22Rv1 (cell line): ENCODE measurements at regions not wholly inside any gene's neighbourhood (a gene's known extent, or its start where the extent isn't known, plus 50 kb on each side); places are given as distances from the start of the nearest gene placed in this dataset.

Experiments used
- H3K27ac ChIP-seq: fragments of 450-650 bp; 2 replicates; pipeline ENCODE4 v1.5.1; 2017
- CTCF ChIP-seq: fragments of 450-650 bp; IDR thresholded peaks from 2 replicates; pipeline ENCODE4 v1.5.1; 2017; ENCODE audit warnings: mild to moderate bottlenecking
- ZFX ChIP-seq: fragments of 450-650 bp; IDR thresholded peaks from 2 replicates; pipeline ENCODE4 v1.6.1; 2017; ENCODE audit warnings: antibody characterized with exemption, borderline replicate concordance

DNA sequence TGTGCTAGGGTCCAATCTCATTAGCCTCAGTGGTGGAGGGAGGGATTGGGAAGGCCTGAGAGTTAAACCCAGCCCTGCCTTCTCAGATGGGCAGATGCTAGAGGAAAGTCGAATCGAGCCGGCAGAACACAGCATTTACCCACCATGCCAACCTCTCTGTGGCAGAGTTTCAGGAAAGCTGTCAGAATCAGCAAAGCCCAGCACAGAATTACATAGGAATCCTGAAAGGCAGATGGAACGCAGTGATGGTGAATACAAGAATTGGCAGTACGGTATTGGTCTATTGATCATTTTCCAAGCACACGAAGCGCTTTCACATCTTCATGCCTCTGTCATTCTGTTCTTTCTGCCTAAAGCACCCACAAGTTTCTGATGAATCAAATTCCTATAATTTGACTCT is 417.7 kb upstream of the RBMS3 start:
- no peak overlapping the region for H3K27ac ChIP-seq
- TF ChIP-seq CTCF (no peak), ZFX (no peak)

DNA sequence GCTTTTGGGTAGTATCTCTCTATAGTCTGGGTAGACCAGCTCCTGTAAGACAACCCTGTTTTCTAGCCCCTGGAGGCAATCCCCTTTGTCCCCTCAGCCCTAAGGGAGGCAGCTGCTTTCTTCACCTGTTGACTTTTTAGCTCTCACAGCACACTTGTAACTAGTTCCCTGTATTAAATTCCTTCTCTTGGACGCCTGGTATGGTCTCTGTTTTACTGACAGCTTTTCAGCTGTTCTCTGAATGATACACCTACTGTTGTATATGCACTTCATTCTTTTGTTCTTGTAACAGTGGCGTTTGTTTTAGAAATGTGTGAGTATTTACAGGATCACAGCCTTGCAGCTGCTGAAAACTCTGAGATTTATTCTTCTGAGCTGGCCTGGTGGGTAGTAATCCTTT is 413.0 kb upstream of the RBMS3 start:
- TF ChIP-seq CTCF (no peak), ZFX (no peak)
- H3K27ac ChIP-seq = no peak overlapping the region

DNA sequence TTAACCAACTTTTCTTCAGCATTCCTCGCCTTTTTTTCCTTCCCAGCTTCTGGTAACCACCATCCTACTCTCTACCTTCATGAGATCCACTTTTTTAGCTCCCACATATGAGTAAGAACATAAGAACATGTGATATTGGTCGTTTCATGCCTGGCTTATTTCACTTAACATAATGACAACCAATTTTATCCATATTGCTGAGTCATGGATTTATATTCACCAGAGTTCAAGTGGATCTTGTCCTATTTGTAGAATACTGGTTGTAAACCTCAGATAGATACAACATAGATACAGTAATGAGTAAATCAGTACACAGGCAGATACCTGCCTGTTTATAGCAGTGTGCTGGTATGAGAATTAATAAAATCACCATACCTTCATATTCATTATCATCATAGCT is 412.0 kb upstream of the RBMS3 start:
- no peak overlapping the region for H3K27ac ChIP-seq
- TF ChIP-seq CTCF = no peak
- TF ChIP-seq ZFX = no peak

- TF ChIP-seq CTCF (no peak), ZFX (no peak)
These were observed 403.0 kb upstream of the RBMS3 start for GRCh38 chr3:28877912-28878311.

DNA sequence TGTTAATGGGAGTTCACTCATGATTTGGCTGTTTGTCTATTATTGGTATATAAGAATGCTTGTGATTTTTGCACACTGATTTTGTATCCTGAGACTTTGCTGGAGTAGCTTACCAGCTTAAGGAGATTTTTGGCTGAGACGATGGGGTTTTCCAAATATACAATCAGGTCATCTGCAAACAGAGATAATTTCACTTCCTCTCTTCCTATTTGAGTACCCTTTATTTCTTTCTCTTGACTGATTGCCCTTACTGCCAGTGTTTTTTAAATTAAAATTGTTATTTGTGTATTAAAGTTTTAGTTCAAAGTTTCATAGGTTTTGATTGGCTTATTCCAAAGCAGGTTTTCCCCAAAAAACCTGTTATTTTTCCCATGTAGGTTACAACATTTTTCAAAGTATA is 390.5 kb upstream of the RBMS3 start:
- H3K27ac ChIP-seq = no peak overlapping the region
- no peak for TF ChIP-seq CTCF
- TF ChIP-seq ZFX = no peak

More at GRCh38 chr3:28877912-28878311, 403.0 kb upstream of the RBMS3 start:
- H3K27ac ChIP-seq = no peak overlapping the region

- no peak overlapping the region for H3K27ac ChIP-seq
- TF ChIP-seq ZFX (no peak), CTCF (no peak)
These were observed 389.4 kb upstream of the RBMS3 start for GRCh38 chr3:28891485-28891884.

- TF ChIP-seq CTCF = no peak
- no peak for TF ChIP-seq ZFX
- H3K27ac ChIP-seq = no peak overlapping the region
These were observed 380.6 kb upstream of the RBMS3 start for GRCh38 chr3:28900301-28900700.
